WTC11 (cell line): ENCODE measurements at regions not wholly inside any gene's neighbourhood (a gene's known extent, or its start where the extent isn't known, plus 50 kb on each side); places are given as distances from the start of the nearest gene placed in this dataset.

ENCODE experiments used
- ATAC-seq: fragments of 200-7000 bp; cut with Tn5 transposase; 2 replicates; pipeline ENCODE4 v1.10.0; 2021; ENCODE audit warnings: mild to moderate bottlenecking, moderate library complexity
- CTCF ChIA-PET: fragments of 300-600 bp; sonication (Branson Sonifier 250); formaldehyde crosslinking; loops from one replicate; lab custom pipeline; 2021; ENCODE audit warnings: antibody characterized with exemption; lab: Charles Lee
- POLR2A ChIA-PET: fragments of 350-600 bp; sonication (Branson Sonifier 250); formaldehyde crosslinking; loops from one replicate; lab custom pipeline; 2021; ENCODE audit warnings: antibody characterized with exemption; lab: Charles Lee
- DNase-seq: peaks from one replicate; pipeline ENCODE4 v3.0.0; 2021; ENCODE audit warnings: low spot score
- H3K27ac Mint-ChIP-seq: 2 replicates; pipeline ENCODE4 v1.8.0; 2021; ENCODE audit warnings: mixed read lengths
- H3K27me3 Mint-ChIP-seq: 2 replicates; pipeline ENCODE4 v1.8.0; 2021; ENCODE audit warnings: low read depth, mild to moderate bottlenecking, moderate library complexity, mixed read lengths
- H3K36me3 Mint-ChIP-seq: 2 replicates; pipeline ENCODE4 v1.8.0; 2021; ENCODE audit warnings: mixed read lengths
- H3K4me1 Mint-ChIP-seq: 2 replicates; pipeline ENCODE4 v1.8.0; 2022; ENCODE audit warnings: mixed read lengths
- H3K4me3 Mint-ChIP-seq: 2 replicates; pipeline ENCODE4 v1.8.0; 2021; ENCODE audit warnings: mild to moderate bottlenecking, moderate library complexity, mixed read lengths
- H3K9me3 Mint-ChIP-seq: 2 replicates; pipeline ENCODE4 v1.8.0; 2021; ENCODE audit warnings: mixed read lengths
- FOXP1 ChIP-seq: sonication (generic); formaldehyde crosslinking; IDR thresholded peaks from 2 replicates; pipeline ENCODE4 v1.8.0; 2022; ENCODE audit warnings: missing genetic modification reagents, mild to moderate bottlenecking, moderate library complexity, borderline replicate concordance
- HMGA2 ChIP-seq: fragments of 250-450 bp; sonication (Bioruptor Pico); IDR thresholded peaks from 2 replicates; pipeline ENCODE4 v1.4.0; 2021; ENCODE audit warnings: mild to moderate bottlenecking, moderate library complexity
- IRF2 ChIP-seq: sonication (generic); formaldehyde crosslinking; IDR thresholded peaks from 2 replicates; pipeline ENCODE4 v1.8.0; 2022; ENCODE audit warnings: low read depth, missing genetic modification reagents, borderline replicate concordance
- JAZF1 ChIP-seq: fragments of 250-450 bp; sonication (Bioruptor Pico); IDR thresholded peaks from 2 replicates; pipeline ENCODE4 v1.9.0; 2021; ENCODE audit warnings: moderate library complexity, mild to moderate bottlenecking, inconsistent platforms
- MYBL2 ChIP-seq: sonication (generic); formaldehyde crosslinking; IDR thresholded peaks from 2 replicates; pipeline ENCODE4 v1.8.1; 2023; ENCODE audit warnings: mild to moderate bottlenecking, moderate library complexity, missing genetic modification reagents
- NFE2L1 ChIP-seq: sonication (generic); formaldehyde crosslinking; IDR thresholded peaks from 2 replicates; pipeline ENCODE4 v1.8.1; 2023; ENCODE audit warnings: missing genetic modification reagents
- OVOL2 ChIP-seq: fragments of 250-450 bp; sonication (Bioruptor Pico); IDR thresholded peaks from 2 replicates; pipeline ENCODE4 v1.9.0; 2021; ENCODE audit warnings: mild to moderate bottlenecking, borderline replicate concordance
- SMAD4 ChIP-seq: sonication (generic); formaldehyde crosslinking; IDR thresholded peaks from 2 replicates; pipeline ENCODE4 v1.8.0; 2022; ENCODE audit warnings: mild to moderate bottlenecking, missing genetic modification reagents
- TCF7 ChIP-seq: sonication (generic); formaldehyde crosslinking; IDR thresholded peaks from 2 replicates; pipeline ENCODE4 v1.8.0; 2022; ENCODE audit warnings: mild to moderate bottlenecking, low read depth, missing genetic modification reagents, moderate library complexity
- ZNF121 ChIP-seq: sonication (generic); formaldehyde crosslinking; IDR thresholded peaks from 2 replicates; pipeline ENCODE4 v1.8.0; 2023; ENCODE audit warnings: missing genetic modification reagents
- ZNF263 ChIP-seq: sonication (generic); formaldehyde crosslinking; IDR thresholded peaks from 2 replicates; pipeline ENCODE4 v1.8.1; 2022; ENCODE audit warnings: low read depth, mild to moderate bottlenecking, moderate library complexity, missing genetic modification reagents
- ZNF671 ChIP-seq: fragments of 250-450 bp; sonication (Bioruptor Pico); IDR thresholded peaks from 2 replicates; pipeline ENCODE4 v1.8.0; 2021; ENCODE audit warnings: mild to moderate bottlenecking
- TF ChIP-seq, protein P1 (sequence below): sonication (generic); formaldehyde crosslinking; IDR thresholded peaks from 2 replicates; pipeline ENCODE4 v1.8.0; 2022; ENCODE audit warnings: missing genetic modification reagents
- TF ChIP-seq, protein P2 (sequence below): fragments of 250-450 bp; sonication (Bioruptor Pico); IDR thresholded peaks from 2 replicates; pipeline ENCODE4 v1.9.0; 2021; ENCODE audit warnings: mild to moderate bottlenecking
- TF ChIP-seq, protein P3 (sequence below): sonication (generic); formaldehyde crosslinking; IDR thresholded peaks from 2 replicates; pipeline ENCODE4 v1.8.1; 2023; ENCODE audit warnings: mild to moderate bottlenecking, moderate library complexity, missing genetic modification reagents
- TF ChIP-seq, protein P4 (sequence below): fragments of 250-450 bp; sonication (Bioruptor Pico); IDR thresholded peaks from 2 replicates; pipeline ENCODE4 v1.9.0; 2021; ENCODE audit warnings: mild to moderate bottlenecking, borderline replicate concordance
- TF ChIP-seq, protein P5 (sequence below): sonication (generic); formaldehyde crosslinking; IDR thresholded peaks from 2 replicates; pipeline ENCODE4 v1.8.0; 2022; ENCODE audit warnings: mild to moderate bottlenecking, missing genetic modification reagents
- TF ChIP-seq, protein P6 (sequence below): fragments of 250-450 bp; sonication (Bioruptor Pico); IDR thresholded peaks from 2 replicates; pipeline ENCODE4 v1.9.0; 2021; ENCODE audit warnings: mild to moderate bottlenecking

DNA sequence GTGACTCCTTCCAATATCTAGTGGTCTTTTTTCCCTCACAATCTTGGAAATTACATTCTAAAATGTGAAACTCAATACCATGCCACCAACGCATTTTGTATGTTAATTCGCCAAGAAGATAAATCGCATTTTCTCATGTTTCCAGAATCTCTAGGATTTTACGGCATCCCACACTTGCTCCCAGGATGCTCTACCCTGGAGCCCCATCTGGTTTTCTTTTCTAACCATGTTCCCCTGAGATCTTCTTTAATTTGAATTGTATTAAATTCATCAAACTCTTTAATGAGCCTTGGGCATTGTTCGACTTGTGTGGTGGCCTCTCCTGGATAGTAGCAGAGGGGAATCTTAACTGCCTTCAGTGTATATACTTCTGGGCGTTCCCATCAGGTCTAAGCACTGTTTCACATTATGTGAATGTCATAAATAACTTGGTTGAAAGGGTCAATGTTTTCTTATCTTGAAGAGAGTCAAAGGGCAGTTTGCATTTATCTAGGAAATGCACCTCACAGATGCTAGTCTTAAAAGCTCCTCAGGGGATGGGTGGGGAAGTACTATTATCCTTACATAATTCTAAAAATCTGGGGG is 169.1 kb upstream of the MEOX2 start (continued):
- TF ChIP-seq, protein P1, sequence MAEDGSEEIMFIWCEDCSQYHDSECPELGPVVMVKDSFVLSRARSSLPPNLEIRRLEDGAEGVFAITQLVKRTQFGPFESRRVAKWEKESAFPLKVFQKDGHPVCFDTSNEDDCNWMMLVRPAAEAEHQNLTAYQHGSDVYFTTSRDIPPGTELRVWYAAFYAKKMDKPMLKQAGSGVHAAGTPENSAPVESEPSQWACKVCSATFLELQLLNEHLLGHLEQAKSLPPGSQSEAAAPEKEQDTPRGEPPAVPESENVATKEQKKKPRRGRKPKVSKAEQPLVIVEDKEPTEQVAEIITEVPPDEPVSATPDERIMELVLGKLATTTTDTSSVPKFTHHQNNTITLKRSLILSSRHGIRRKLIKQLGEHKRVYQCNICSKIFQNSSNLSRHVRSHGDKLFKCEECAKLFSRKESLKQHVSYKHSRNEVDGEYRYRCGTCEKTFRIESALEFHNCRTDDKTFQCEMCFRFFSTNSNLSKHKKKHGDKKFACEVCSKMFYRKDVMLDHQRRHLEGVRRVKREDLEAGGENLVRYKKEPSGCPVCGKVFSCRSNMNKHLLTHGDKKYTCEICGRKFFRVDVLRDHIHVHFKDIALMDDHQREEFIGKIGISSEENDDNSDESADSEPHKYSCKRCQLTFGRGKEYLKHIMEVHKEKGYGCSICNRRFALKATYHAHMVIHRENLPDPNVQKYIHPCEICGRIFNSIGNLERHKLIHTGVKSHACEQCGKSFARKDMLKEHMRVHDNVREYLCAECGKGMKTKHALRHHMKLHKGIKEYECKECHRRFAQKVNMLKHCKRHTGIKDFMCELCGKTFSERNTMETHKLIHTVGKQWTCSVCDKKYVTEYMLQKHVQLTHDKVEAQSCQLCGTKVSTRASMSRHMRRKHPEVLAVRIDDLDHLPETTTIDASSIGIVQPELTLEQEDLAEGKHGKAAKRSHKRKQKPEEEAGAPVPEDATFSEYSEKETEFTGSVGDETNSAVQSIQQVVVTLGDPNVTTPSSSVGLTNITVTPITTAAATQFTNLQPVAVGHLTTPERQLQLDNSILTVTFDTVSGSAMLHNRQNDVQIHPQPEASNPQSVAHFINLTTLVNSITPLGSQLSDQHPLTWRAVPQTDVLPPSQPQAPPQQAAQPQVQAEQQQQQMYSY (CRISPR knock-in tag), result no peak
- TF ChIP-seq TCF7 (CRISPR knock-in tag), result no peak

DNA sequence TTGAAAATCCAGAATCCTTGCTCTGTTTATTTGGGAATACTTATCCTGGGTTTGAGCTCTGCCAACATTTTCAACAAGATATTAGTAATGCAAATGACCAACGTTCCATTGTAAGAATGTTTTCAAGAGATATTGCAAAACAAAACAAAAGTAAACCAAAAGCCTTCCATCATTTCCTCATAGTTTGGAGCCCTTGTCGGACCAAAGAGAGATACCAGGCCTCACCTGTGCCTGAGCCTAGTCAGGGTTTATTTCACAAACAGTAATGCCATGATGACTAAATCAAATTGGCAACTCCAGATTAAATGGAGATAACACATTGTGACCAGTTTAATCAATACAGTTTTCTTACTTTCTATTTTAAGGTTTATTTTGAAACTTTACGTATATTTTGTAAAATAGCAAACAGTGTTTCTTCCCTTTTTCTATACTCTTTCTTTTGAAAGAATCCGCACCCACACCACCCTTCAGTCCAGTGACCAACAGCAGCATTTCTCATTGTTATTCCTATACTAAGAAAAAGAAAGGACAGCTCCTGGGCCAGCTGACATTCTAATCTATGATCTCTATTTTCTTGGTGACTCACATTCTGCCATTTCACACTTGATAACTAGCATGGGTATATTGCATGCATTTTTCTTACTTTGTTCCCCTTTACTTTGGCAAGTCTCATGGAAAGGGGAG is 168.5 kb upstream of the MEOX2 start:
- ATAC-seq (no peak), DNase-seq (no peak)
- CTCF ChIA-PET, result no interaction called here
- H3K27me3 Mint-ChIP-seq, result no peaks in the 10 kb centered on the region; the same call in 1 of the 2 replicates
- POLR2A ChIA-PET, result no interaction called here
- no peaks in the 10 kb centered on the region for H3K36me3 Mint-ChIP-seq
- no peak overlapping the region for H3K4me3 Mint-ChIP-seq
- peaks cover 12% of the 10 kb centered on the region for H3K9me3 Mint-ChIP-seq
- H3K4me1 Mint-ChIP-seq, result peaks cover 11% of the 10 kb centered on the region
- H3K27ac Mint-ChIP-seq, result no peak overlapping the region; the same call in 1 of the 2 replicates
- TF ChIP-seq JAZF1 (CRISPR knock-in tag), result no peak
- TF ChIP-seq, protein P2, sequence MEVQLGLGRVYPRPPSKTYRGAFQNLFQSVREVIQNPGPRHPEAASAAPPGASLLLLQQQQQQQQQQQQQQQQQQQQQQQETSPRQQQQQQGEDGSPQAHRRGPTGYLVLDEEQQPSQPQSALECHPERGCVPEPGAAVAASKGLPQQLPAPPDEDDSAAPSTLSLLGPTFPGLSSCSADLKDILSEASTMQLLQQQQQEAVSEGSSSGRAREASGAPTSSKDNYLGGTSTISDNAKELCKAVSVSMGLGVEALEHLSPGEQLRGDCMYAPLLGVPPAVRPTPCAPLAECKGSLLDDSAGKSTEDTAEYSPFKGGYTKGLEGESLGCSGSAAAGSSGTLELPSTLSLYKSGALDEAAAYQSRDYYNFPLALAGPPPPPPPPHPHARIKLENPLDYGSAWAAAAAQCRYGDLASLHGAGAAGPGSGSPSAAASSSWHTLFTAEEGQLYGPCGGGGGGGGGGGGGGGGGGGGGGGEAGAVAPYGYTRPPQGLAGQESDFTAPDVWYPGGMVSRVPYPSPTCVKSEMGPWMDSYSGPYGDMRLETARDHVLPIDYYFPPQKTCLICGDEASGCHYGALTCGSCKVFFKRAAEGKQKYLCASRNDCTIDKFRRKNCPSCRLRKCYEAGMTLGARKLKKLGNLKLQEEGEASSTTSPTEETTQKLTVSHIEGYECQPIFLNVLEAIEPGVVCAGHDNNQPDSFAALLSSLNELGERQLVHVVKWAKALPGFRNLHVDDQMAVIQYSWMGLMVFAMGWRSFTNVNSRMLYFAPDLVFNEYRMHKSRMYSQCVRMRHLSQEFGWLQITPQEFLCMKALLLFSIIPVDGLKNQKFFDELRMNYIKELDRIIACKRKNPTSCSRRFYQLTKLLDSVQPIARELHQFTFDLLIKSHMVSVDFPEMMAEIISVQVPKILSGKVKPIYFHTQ (CRISPR knock-in tag), result no peak
- TF ChIP-seq ZNF263 (CRISPR knock-in tag), result no peak
- TF ChIP-seq, protein P3, sequence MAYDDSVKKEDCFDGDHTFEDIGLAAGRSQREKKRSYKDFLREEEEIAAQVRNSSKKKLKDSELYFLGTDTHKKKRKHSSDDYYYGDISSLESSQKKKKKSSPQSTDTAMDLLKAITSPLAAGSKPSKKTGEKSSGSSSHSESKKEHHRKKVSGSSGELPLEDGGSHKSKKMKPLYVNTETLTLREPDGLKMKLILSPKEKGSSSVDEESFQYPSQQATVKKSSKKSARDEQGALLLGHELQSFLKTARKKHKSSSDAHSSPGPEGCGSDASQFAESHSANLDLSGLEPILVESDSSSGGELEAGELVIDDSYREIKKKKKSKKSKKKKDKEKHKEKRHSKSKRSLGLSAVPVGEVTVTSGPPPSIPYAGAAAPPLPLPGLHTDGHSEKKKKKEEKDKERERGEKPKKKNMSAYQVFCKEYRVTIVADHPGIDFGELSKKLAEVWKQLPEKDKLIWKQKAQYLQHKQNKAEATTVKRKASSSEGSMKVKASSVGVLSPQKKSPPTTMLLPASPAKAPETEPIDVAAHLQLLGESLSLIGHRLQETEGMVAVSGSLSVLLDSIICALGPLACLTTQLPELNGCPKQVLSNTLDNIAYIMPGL, result no peak
- TF ChIP-seq, protein P4, sequence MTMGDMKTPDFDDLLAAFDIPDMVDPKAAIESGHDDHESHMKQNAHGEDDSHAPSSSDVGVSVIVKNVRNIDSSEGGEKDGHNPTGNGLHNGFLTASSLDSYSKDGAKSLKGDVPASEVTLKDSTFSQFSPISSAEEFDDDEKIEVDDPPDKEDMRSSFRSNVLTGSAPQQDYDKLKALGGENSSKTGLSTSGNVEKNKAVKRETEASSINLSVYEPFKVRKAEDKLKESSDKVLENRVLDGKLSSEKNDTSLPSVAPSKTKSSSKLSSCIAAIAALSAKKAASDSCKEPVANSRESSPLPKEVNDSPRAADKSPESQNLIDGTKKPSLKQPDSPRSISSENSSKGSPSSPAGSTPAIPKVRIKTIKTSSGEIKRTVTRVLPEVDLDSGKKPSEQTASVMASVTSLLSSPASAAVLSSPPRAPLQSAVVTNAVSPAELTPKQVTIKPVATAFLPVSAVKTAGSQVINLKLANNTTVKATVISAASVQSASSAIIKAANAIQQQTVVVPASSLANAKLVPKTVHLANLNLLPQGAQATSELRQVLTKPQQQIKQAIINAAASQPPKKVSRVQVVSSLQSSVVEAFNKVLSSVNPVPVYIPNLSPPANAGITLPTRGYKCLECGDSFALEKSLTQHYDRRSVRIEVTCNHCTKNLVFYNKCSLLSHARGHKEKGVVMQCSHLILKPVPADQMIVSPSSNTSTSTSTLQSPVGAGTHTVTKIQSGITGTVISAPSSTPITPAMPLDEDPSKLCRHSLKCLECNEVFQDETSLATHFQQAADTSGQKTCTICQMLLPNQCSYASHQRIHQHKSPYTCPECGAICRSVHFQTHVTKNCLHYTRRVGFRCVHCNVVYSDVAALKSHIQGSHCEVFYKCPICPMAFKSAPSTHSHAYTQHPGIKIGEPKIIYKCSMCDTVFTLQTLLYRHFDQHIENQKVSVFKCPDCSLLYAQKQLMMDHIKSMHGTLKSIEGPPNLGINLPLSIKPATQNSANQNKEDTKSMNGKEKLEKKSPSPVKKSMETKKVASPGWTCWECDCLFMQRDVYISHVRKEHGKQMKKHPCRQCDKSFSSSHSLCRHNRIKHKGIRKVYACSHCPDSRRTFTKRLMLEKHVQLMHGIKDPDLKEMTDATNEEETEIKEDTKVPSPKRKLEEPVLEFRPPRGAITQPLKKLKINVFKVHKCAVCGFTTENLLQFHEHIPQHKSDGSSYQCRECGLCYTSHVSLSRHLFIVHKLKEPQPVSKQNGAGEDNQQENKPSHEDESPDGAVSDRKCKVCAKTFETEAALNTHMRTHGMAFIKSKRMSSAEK (CRISPR knock-in tag), result no peak
- no peak for TF ChIP-seq ZNF671 (CRISPR knock-in tag)
- TF ChIP-seq HMGA2 (CRISPR knock-in tag), result no peak
- TF ChIP-seq, protein P5, sequence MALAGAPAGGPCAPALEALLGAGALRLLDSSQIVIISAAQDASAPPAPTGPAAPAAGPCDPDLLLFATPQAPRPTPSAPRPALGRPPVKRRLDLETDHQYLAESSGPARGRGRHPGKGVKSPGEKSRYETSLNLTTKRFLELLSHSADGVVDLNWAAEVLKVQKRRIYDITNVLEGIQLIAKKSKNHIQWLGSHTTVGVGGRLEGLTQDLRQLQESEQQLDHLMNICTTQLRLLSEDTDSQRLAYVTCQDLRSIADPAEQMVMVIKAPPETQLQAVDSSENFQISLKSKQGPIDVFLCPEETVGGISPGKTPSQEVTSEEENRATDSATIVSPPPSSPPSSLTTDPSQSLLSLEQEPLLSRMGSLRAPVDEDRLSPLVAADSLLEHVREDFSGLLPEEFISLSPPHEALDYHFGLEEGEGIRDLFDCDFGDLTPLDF (CRISPR knock-in tag), result no peak
- no peak for TF ChIP-seq OVOL2 (CRISPR knock-in tag)
- no peak for TF ChIP-seq FOXP1 (CRISPR knock-in tag)
- TF ChIP-seq, protein P6, sequence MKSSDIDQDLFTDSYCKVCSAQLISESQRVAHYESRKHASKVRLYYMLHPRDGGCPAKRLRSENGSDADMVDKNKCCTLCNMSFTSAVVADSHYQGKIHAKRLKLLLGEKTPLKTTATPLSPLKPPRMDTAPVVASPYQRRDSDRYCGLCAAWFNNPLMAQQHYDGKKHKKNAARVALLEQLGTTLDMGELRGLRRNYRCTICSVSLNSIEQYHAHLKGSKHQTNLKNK, result no peak
- no peak for TF ChIP-seq MYBL2 (CRISPR knock-in tag)
- no peak for TF ChIP-seq NFE2L1 (CRISPR knock-in tag)
- TF ChIP-seq SMAD4 (CRISPR knock-in tag), result no peak
- TF ChIP-seq ZNF121 (CRISPR knock-in tag), result no peak
- no peak for TF ChIP-seq IRF2 (CRISPR knock-in tag)
